HL-60 (cell line): ENCODE measurements at regions not wholly inside any gene's neighbourhood (a gene's known extent, or its start where the extent isn't known, plus 50 kb on each side); places are given as distances from the start of the nearest gene placed in this dataset.

Source experiments
- GABPA ChIP-seq: IDR thresholded peaks from 2 replicates; pipeline ENCODE4 v1.6.1; 2012; ENCODE audit warnings: low read depth
- POLR2AphosphoS5 ChIP-seq: IDR thresholded peaks from 2 replicates; pipeline ENCODE4 v1.6.1; 2012; ENCODE audit warnings: low read depth
- TF ChIP-seq, protein P1 (sequence below): IDR thresholded peaks from one replicate; pipeline ENCODE4 v1.5.1; 2011; ENCODE audit warnings: low read length, control low read depth, inconsistent platforms; ENCODE audit not compliant: insufficient read depth
- TF ChIP-seq, protein P2 (sequence below): IDR thresholded peaks from 2 replicates; pipeline ENCODE4 v1.6.1; 2012; ENCODE audit warnings: low read depth; ENCODE audit not compliant: insufficient replicate concordance

DNA sequence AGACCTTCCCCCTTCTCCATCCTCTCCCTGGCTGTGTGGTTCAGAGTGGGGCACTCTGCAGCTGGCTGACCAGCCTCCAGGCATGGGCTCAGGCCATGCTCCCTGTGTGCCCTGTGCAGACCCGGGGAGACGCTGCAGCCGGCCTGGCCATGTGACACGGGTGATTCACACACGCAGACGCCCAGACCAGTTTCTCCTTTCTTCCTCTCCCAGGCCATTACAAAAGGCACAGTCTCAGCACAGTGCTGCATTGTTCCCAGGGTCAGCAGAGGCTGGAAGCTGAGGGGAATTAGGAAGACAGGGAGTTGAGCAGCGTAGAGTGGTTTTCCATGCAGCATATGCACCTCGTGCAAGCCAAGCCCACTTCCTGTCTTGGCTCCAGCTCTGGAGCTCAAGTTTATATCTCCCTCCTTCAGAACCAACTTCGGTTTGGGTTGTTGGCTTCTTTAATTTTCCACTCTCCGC lies 288.5 kb downstream of the TNS1 start:
- TF ChIP-seq, protein P1, sequence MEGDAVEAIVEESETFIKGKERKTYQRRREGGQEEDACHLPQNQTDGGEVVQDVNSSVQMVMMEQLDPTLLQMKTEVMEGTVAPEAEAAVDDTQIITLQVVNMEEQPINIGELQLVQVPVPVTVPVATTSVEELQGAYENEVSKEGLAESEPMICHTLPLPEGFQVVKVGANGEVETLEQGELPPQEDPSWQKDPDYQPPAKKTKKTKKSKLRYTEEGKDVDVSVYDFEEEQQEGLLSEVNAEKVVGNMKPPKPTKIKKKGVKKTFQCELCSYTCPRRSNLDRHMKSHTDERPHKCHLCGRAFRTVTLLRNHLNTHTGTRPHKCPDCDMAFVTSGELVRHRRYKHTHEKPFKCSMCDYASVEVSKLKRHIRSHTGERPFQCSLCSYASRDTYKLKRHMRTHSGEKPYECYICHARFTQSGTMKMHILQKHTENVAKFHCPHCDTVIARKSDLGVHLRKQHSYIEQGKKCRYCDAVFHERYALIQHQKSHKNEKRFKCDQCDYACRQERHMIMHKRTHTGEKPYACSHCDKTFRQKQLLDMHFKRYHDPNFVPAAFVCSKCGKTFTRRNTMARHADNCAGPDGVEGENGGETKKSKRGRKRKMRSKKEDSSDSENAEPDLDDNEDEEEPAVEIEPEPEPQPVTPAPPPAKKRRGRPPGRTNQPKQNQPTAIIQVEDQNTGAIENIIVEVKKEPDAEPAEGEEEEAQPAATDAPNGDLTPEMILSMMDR: no peak
- no peak for TF ChIP-seq POLR2AphosphoS5
- TF ChIP-seq GABPA: no peak
- TF ChIP-seq, protein P2, sequence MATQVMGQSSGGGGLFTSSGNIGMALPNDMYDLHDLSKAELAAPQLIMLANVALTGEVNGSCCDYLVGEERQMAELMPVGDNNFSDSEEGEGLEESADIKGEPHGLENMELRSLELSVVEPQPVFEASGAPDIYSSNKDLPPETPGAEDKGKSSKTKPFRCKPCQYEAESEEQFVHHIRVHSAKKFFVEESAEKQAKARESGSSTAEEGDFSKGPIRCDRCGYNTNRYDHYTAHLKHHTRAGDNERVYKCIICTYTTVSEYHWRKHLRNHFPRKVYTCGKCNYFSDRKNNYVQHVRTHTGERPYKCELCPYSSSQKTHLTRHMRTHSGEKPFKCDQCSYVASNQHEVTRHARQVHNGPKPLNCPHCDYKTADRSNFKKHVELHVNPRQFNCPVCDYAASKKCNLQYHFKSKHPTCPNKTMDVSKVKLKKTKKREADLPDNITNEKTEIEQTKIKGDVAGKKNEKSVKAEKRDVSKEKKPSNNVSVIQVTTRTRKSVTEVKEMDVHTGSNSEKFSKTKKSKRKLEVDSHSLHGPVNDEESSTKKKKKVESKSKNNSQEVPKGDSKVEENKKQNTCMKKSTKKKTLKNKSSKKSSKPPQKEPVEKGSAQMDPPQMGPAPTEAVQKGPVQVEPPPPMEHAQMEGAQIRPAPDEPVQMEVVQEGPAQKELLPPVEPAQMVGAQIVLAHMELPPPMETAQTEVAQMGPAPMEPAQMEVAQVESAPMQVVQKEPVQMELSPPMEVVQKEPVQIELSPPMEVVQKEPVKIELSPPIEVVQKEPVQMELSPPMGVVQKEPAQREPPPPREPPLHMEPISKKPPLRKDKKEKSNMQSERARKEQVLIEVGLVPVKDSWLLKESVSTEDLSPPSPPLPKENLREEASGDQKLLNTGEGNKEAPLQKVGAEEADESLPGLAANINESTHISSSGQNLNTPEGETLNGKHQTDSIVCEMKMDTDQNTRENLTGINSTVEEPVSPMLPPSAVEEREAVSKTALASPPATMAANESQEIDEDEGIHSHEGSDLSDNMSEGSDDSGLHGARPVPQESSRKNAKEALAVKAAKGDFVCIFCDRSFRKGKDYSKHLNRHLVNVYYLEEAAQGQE: no peak
